Endodermal cell (in vitro differentiated cells): ENCODE measurements at regions not wholly inside any gene's neighbourhood (a gene's known extent, or its start where the extent isn't known, plus 50 kb on each side); places are given as distances from the start of the nearest gene placed in this dataset.

Experiments used
- DNase-seq: peaks from one replicate; pipeline ENCODE4 v3.0.0-alpha.2; 2017
- H3K27ac ChIP-seq: 2 replicates; pipeline ENCODE4 v1.5.1; 2013; ENCODE audit warnings: mild to moderate bottlenecking, low read depth, low read length, moderate library complexity
- H3K27me3 ChIP-seq: 2 replicates; pipeline ENCODE4 v1.6.1; 2013; ENCODE audit warnings: mild to moderate bottlenecking, low read length, moderate library complexity; ENCODE audit not compliant: insufficient read depth, control insufficient read depth, poor library complexity, severe bottlenecking
- H3K36me3 ChIP-seq: 2 replicates; pipeline ENCODE4 v1.7.0; 2013; ENCODE audit warnings: mild to moderate bottlenecking, low read length, moderate library complexity; ENCODE audit not compliant: control insufficient read depth, insufficient read depth
- H3K4me1 ChIP-seq: one replicate; pipeline ENCODE4 v1.7.0; 2013; ENCODE audit warnings: low read length; ENCODE audit not compliant: control insufficient read depth, insufficient read depth
- H3K4me3 ChIP-seq: 2 replicates; pipeline ENCODE4 v1.5.1; 2013; ENCODE audit warnings: mild to moderate bottlenecking, low read length, moderate library complexity
- H3K9ac ChIP-seq: 2 replicates; pipeline ENCODE4 v1.6.1; 2013; ENCODE audit warnings: mild to moderate bottlenecking, low read length, moderate library complexity; ENCODE audit not compliant: poor library complexity, severe bottlenecking; ENCODE audit errors: extremely low read depth
- H3K9me3 ChIP-seq: 2 replicates; pipeline ENCODE4 v1.6.1; 2013; ENCODE audit warnings: mild to moderate bottlenecking, low read length, moderate library complexity; ENCODE audit not compliant: control insufficient read depth
- H3K27ac Mint-ChIP-seq: 2 replicates; pipeline ENCODE4 v1.8.0; 2020; ENCODE audit warnings: mixed read lengths
- H3K27me3 Mint-ChIP-seq: 2 replicates; pipeline ENCODE4 v1.8.0; 2021; ENCODE audit warnings: mild to moderate bottlenecking, mixed read lengths; ENCODE audit not compliant: insufficient read depth
- H3K36me3 Mint-ChIP-seq: 2 replicates; pipeline ENCODE4 v1.8.0; 2020; ENCODE audit warnings: low read depth, mixed read lengths
- H3K4me1 Mint-ChIP-seq: 2 replicates; pipeline ENCODE4 v1.8.0; 2020; ENCODE audit warnings: mixed read lengths
- H3K4me3 Mint-ChIP-seq: 2 replicates; pipeline ENCODE4 v1.8.0; 2020; ENCODE audit warnings: mild to moderate bottlenecking, moderate library complexity, mixed read lengths
- H3K9me3 Mint-ChIP-seq: 2 replicates; pipeline ENCODE4 v1.8.0; 2020; ENCODE audit warnings: mild to moderate bottlenecking, mixed read lengths
- CTCF ChIP-seq: fragments of 200-600 bp; sonication (generic); conservative IDR thresholded peaks from 2 replicates; pipeline ENCODE4 v1.5.0; 2021; ENCODE audit warnings: antibody characterized with exemption, mild to moderate bottlenecking
- WGBS, 2 experiments: methylation state at CpG; one replicate each; pipeline versions ENCODE4 v1.1.5 to v1.1.7; 2013; ENCODE audit warnings: missing lambda C conversion rate in 2 of 2, mixed read lengths in 1 of 2; ENCODE audit not compliant: insufficient coverage in 1 of 2, insufficient read length in 1 of 2; 5-methylcytosine and 5-hydroxymethylcytosine counted together

GRCh38 chr2:236702657-236703372 is 133.2 kb downstream of the ACKR3 start:
- peaks cover 13% of the 10 kb centered on the region for H3K4me1 Mint-ChIP-seq
- no peak overlapping the region for H3K9ac ChIP-seq
- H3K9me3 Mint-ChIP-seq: no peaks in the 10 kb centered on the region
- DNase-seq: no peak
- 92 to 98% methylated on average over 12 to 14 of the region's 14 CpGs for WGBS, 2 experiments
- no peaks in the 10 kb centered on the region for H3K27me3 Mint-ChIP-seq
- peaks cover 11% of the 10 kb centered on the region for H3K4me1 ChIP-seq
- H3K27ac Mint-ChIP-seq: no peak overlapping the region
- H3K27me3 ChIP-seq: no peaks in the 10 kb centered on the region
- no peak overlapping the region for H3K4me3 Mint-ChIP-seq
- no peaks in the 10 kb centered on the region for H3K36me3 Mint-ChIP-seq
- no peaks in the 10 kb centered on the region for H3K36me3 ChIP-seq
- H3K9me3 ChIP-seq: no peaks in the 10 kb centered on the region
- H3K4me3 ChIP-seq: no peak overlapping the region
- TF ChIP-seq CTCF: peak; percentile 47
- no peak overlapping the region for H3K27ac ChIP-seq

- H3K9me3 ChIP-seq: no peaks in the 10 kb centered on the region
- no peaks in the 10 kb centered on the region for H3K9me3 Mint-ChIP-seq
- no peak for TF ChIP-seq CTCF
- no peaks in the 10 kb centered on the region for H3K36me3 ChIP-seq
- H3K9ac ChIP-seq: no peak overlapping the region
- no peaks in the 10 kb centered on the region for H3K27me3 Mint-ChIP-seq
- peaks cover 13% of the 10 kb centered on the region for H3K4me1 Mint-ChIP-seq
- no peaks in the 10 kb centered on the region for H3K27me3 ChIP-seq
- no peak for DNase-seq
- H3K27ac Mint-ChIP-seq: no peak overlapping the region
- H3K4me3 ChIP-seq: no peak overlapping the region
- no peaks in the 10 kb centered on the region for H3K36me3 Mint-ChIP-seq
- 94 to 96% methylated on average over 2 of the region's 2 CpGs for WGBS, 2 experiments
- H3K27ac ChIP-seq: no peak overlapping the region
- H3K4me3 Mint-ChIP-seq: no peak overlapping the region
- H3K4me1 ChIP-seq: peaks cover 11% of the 10 kb centered on the region
Observed at GRCh38 chr2:236703373-236703709, 133.7 kb downstream of the ACKR3 start.

GRCh38 chr2:236703906-236704305 is 134.3 kb downstream of the ACKR3 start:
- Histone ChIP-seq H3K27me3 (no peaks in the 10 kb centered on the region), H3K27ac (no peak overlapping the region), H3K9ac (no peak overlapping the region), H3K9me3 (no peaks in the 10 kb centered on the region), H3K36me3 (no peaks in the 10 kb centered on the region), H3K4me1 (peaks cover 11% of the 10 kb centered on the region), H3K4me3 (no peak overlapping the region)
- WGBS, 2 experiments: 93 to 100% methylated on average over 1 to 10 of the region's 10 CpGs
- Mint-ChIP-seq H3K27ac (no peak overlapping the region), H3K27me3 (no peaks in the 10 kb centered on the region), H3K9me3 (no peaks in the 10 kb centered on the region), H3K4me1 (peaks cover 13% of the 10 kb centered on the region), H3K36me3 (no peaks in the 10 kb centered on the region), H3K4me3 (no peak overlapping the region)
- DNase-seq: no peak
- no peak for TF ChIP-seq CTCF
